Endothelial cell of umbilical vein (primary cell): ENCODE measurements at regions not wholly inside any gene's neighbourhood (a gene's known extent, or its start where the extent isn't known, plus 50 kb on each side); places are given as distances from the start of the nearest gene placed in this dataset.
A peak's percentile ranks its signal among the peaks of the same experiment; 100 is the strongest.

Experiments
- BruUV-seq: library from RNA; stranded (reverse); fragments of 400-500 nt; replicated peaks from 2 replicates; lab custom pipeline; 2021; lab: Mats Ljungman, UMichigan
- CTCF ChIA-PET: fragments of 300-600, 350-600 bp; sonication (Branson Sonifier 250); formaldehyde crosslinking; loops from one replicate; lab custom pipeline; 2021; ENCODE audit warnings: antibody characterized with exemption, inconsistent platforms; lab: Charles Lee
- POLR2A ChIA-PET: fragments of 300-600, 350-600 bp; sonication (Branson Sonifier 250); formaldehyde crosslinking; loops from one replicate; lab custom pipeline; 2021; ENCODE audit warnings: antibody characterized with exemption, inconsistent platforms; lab: Charles Lee
- DNase-seq: peaks from one replicate; pipeline ENCODE4 v3.0.0-alpha.2; 2011; ENCODE audit warnings: low read depth, low spot score
- FAIRE-seq: peaks from 2 replicates; lab custom pipeline; 2011; peaks lifted over from hg19 to GRCh38; lab: Jason Lieb, UNC
- H2AFZ ChIP-seq: 2 replicates; pipeline ENCODE4 v1.6.0; 2012; ENCODE audit warnings: low read depth, low read length, control low read depth, inconsistent platforms
- H3K27ac ChIP-seq: 2 replicates; pipeline ENCODE4 v1.5.1; 2011; ENCODE audit warnings: low read depth, mild to moderate bottlenecking, control low read depth, low read length, moderate library complexity; ENCODE audit not compliant: insufficient read depth
- H3K27me3 ChIP-seq, 2 experiments: 2 replicates each; pipeline versions ENCODE4 v1.6.0 to v1.6.1; 2011; ENCODE audit warnings: low read length in 2 of 2, mixed read lengths in 1 of 2; ENCODE audit not compliant: control insufficient read depth in 2 of 2, insufficient read depth in 2 of 2
- H3K36me3 ChIP-seq, 2 experiments: 2 replicates in 1 of 2; 3 replicates in 1 of 2; pipeline ENCODE4 v1.5.1; 2011; ENCODE audit warnings: low read length in 2 of 2, mild to moderate bottlenecking in 1 of 2, moderate library complexity in 1 of 2; ENCODE audit not compliant: control insufficient read depth in 2 of 2, insufficient read depth in 2 of 2; ENCODE audit errors: extremely low read depth in 1 of 2
- H3K4me1 ChIP-seq: 3 replicates; pipeline ENCODE4 v1.5.1; 2011; ENCODE audit warnings: mild to moderate bottlenecking, low read length; ENCODE audit not compliant: control insufficient read depth, insufficient read depth; ENCODE audit errors: extremely low read depth
- H3K4me2 ChIP-seq: 2 replicates; pipeline ENCODE4 v1.6.1; 2011; ENCODE audit warnings: low read length, control low read depth, mixed read lengths; ENCODE audit not compliant: insufficient read depth
- H3K4me3 ChIP-seq, 3 experiments: fragments of 200-600 bp in 1 of 3; sonication (generic), shearing (Covaris generic) in 1 of 3; replicated peaks in 1 of 3; 2 replicates each; pipeline ENCODE4 v1.5.1; 2011 to 2016; ENCODE audit warnings: control low read depth in 3 of 3, low read length in 3 of 3, mild to moderate bottlenecking in 2 of 3, inconsistent platforms in 1 of 3, low read depth in 1 of 3, moderate library complexity in 1 of 3; ENCODE audit not compliant: insufficient read depth in 1 of 3
- H3K79me2 ChIP-seq: 2 replicates; pipeline ENCODE4 v1.6.0; 2012; ENCODE audit warnings: low read length, inconsistent platforms; ENCODE audit not compliant: control insufficient read depth, insufficient read depth
- H3K9ac ChIP-seq: replicated peaks from 2 replicates; pipeline ENCODE3; 2011; ENCODE audit warnings: low read length, control low read depth; ENCODE audit not compliant: insufficient read depth; ENCODE audit errors: extremely low read depth
- H3K9me1 ChIP-seq: replicated peaks from 3 replicates; pipeline ENCODE4 v1.6.0; 2011; ENCODE audit warnings: mild to moderate bottlenecking, low read length; ENCODE audit not compliant: control insufficient read depth, insufficient read depth; ENCODE audit errors: extremely low read depth
- H3K9me3 ChIP-seq: replicated peaks from 2 replicates; pipeline ENCODE4 v1.5.1; 2012; ENCODE audit warnings: low read length, inconsistent platforms; ENCODE audit not compliant: control insufficient read depth, insufficient read depth
- H4K20me1 ChIP-seq: replicated peaks from 2 replicates; pipeline ENCODE3; 2011; ENCODE audit warnings: mild to moderate bottlenecking, low read length; ENCODE audit not compliant: control insufficient read depth, insufficient read depth; ENCODE audit errors: extremely low read depth
- EZH2 ChIP-seq: IDR thresholded peaks from 2 replicates; pipeline ENCODE4 v1.6.1; 2012; ENCODE audit warnings: borderline replicate concordance, low read depth, mild to moderate bottlenecking, moderate library complexity, low read length, inconsistent platforms; ENCODE audit not compliant: severe bottlenecking
- FOS ChIP-seq: IDR thresholded peaks from 2 replicates; pipeline ENCODE4 v1.6.1; 2011; ENCODE audit warnings: mild to moderate bottlenecking, low read length, moderate library complexity, borderline replicate concordance; ENCODE audit not compliant: insufficient read depth
- JUN ChIP-seq: IDR thresholded peaks from 2 replicates; pipeline ENCODE4 v1.6.1; 2011; ENCODE audit warnings: borderline replicate concordance, low read depth; ENCODE audit not compliant: insufficient read length, insufficient read depth
- MYC ChIP-seq: IDR thresholded peaks from one replicate; pipeline ENCODE4 v1.6.1; 2011; ENCODE audit warnings: mild to moderate bottlenecking, low read depth, low read length
- POLR2A ChIP-seq: IDR thresholded peaks from 2 replicates; pipeline ENCODE4 v1.6.1; 2012; ENCODE audit warnings: low read depth, mild to moderate bottlenecking, control low read depth, low read length
- dilution Hi-C: fragments of 300-500 bp; cut with MboI; formaldehyde crosslinking; loops from one replicate; pipeline ENCODE4 v1.15.0; 2019; ENCODE audit warnings: low sequenced_read_pairs; ENCODE audit not compliant: extremely low pct_ligation_motif_present
- intact Hi-C: fragments of 100-400 bp; cut with micrococcal nuclease; formaldehyde crosslinking; loops from one replicate; pipeline ENCODE4 v1.10.0; 2022
- TF ChIP-seq, protein P1 (sequence below), 2 donors: IDR thresholded peaks; 1 replicate in 1 of 2; 2 replicates in 1 of 2; pipeline ENCODE4 v1.5.1; 2011; ENCODE audit warnings: low read length in 2 of 2, mild to moderate bottlenecking in 2 of 2, moderate library complexity in 2 of 2, control low read depth in 1 of 2, inconsistent platforms in 1 of 2, low read depth in 1 of 2; ENCODE audit not compliant: insufficient read depth in 1 of 2; ENCODE audit errors: extremely low read depth in 1 of 2

DNA sequence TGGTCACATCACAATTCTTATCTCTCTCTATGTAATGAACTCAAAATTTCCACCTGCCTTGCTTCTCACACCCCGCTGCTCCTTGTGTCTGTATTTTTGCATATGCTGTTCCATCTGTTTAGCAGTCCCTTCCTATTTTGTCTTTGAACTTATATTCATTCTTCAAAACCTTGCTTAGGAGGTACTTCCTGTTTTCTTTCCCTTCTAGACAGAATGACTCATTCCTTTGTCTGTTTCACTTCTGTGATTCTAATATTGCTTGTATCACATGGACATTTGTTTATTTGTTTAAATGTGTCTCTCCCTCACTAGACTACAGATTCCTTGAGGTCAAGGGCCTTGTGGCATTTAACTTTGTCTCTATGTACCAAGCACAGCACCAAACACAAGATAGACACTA lies 424.2 kb downstream of the ETNK1 start:
- no peak overlapping the region for H2AFZ ChIP-seq
- H3K4me1 ChIP-seq, result peaks cover 3% of the 10 kb centered on the region
- no TSS peak for BruUV-seq
- H3K4me3 ChIP-seq, result no peak overlapping the region
- POLR2A ChIA-PET, result no interaction called here
- no peaks in the 10 kb centered on the region for H3K27me3 ChIP-seq
- no peaks in the 10 kb centered on the region for H3K36me3 ChIP-seq
- no peaks in the 10 kb centered on the region for H3K9me3 ChIP-seq
- dilution Hi-C loops, result no loop called here
- peaks cover 2% of the 10 kb centered on the region for H3K9me1 ChIP-seq
- CTCF ChIA-PET, result interaction anchor here (0.9 kb wide), 1 partner anchor 30 kb away, joined by 3 read pairs; no protein-coding TSS in a partner anchor
- FAIRE-seq, result peak; percentile 72
- TF ChIP-seq POLR2A (no peak), JUN (peak; percentile 23), FOS (peak; percentile 63)
- H3K4me2 ChIP-seq, result no peak overlapping the region
- no peaks in the 10 kb centered on the region for H3K79me2 ChIP-seq
- intact Hi-C loops, result no loop called here
- no peaks in the 10 kb centered on the region for H4K20me1 ChIP-seq
- no peak overlapping the region for H3K9ac ChIP-seq
- DNase-seq, result peak; percentile 22
- no peak overlapping the region for H3K27ac ChIP-seq

GRCh38 chr12:23055004-23055403 lies 430.0 kb downstream of the ETNK1 start:
- H3K9ac ChIP-seq, result no peak overlapping the region
- TF ChIP-seq, protein P1, sequence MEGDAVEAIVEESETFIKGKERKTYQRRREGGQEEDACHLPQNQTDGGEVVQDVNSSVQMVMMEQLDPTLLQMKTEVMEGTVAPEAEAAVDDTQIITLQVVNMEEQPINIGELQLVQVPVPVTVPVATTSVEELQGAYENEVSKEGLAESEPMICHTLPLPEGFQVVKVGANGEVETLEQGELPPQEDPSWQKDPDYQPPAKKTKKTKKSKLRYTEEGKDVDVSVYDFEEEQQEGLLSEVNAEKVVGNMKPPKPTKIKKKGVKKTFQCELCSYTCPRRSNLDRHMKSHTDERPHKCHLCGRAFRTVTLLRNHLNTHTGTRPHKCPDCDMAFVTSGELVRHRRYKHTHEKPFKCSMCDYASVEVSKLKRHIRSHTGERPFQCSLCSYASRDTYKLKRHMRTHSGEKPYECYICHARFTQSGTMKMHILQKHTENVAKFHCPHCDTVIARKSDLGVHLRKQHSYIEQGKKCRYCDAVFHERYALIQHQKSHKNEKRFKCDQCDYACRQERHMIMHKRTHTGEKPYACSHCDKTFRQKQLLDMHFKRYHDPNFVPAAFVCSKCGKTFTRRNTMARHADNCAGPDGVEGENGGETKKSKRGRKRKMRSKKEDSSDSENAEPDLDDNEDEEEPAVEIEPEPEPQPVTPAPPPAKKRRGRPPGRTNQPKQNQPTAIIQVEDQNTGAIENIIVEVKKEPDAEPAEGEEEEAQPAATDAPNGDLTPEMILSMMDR (IDR thresholded peaks at IDR 0.05; ENCODE audit: extremely low read depth in 1 of 2, insufficient read depth in 1 of 2, low read depth in 1 of 2, low read length in 2 of 2), result peak; percentile 11 to 22
- TF ChIP-seq MYC, result no peak
- no peak for TF ChIP-seq EZH2
- H4K20me1 ChIP-seq, result no peaks in the 10 kb centered on the region
- H3K9me1 ChIP-seq, result no peaks in the 10 kb centered on the region
- no peaks in the 10 kb centered on the region for H3K27me3 ChIP-seq
- H3K4me1 ChIP-seq, result no peaks in the 10 kb centered on the region
- no peaks in the 10 kb centered on the region for H3K9me3 ChIP-seq
- intact Hi-C loops (loop anchor here (1.0 to 5.0 kb wide), 3 partner anchors 199 to 371 kb away; no protein-coding TSS in a partner anchor), dilution Hi-C loops (no loop called here)
- H3K79me2 ChIP-seq, result no peaks in the 10 kb centered on the region
- H3K4me3 ChIP-seq, result no peak overlapping the region
- ChIA-PET CTCF (interaction anchor here (1.1 to 2.4 kb wide), 4 partner anchors 72 to 370 kb away, joined by 3 to 14 read pairs (median 4); no protein-coding TSS in a partner anchor), POLR2A (no interaction called here)
- no peak overlapping the region for H2AFZ ChIP-seq
- peak; percentile 55 for FAIRE-seq
- BruUV-seq, result no TSS peak
- H3K27ac ChIP-seq, result no peak overlapping the region
- H3K36me3 ChIP-seq, result no peaks in the 10 kb centered on the region
- no peak overlapping the region for H3K4me2 ChIP-seq
- peak; percentile 4 for DNase-seq
